Body of pancreas (tissue), 4 donors: ENCODE measurements at regions not wholly inside any gene's neighbourhood (a gene's known extent, or its start where the extent isn't known, plus 50 kb on each side); places are given as distances from the start of the nearest gene placed in this dataset.

ENCODE experiments used
- CTCF ChIP-seq, 7 experiments: fragments of 450-650 bp in 4 of 7; fragments of 200-600 bp in 3 of 7; sonication (generic) in 3 of 7; IDR thresholded peaks; one replicate each; pipeline ENCODE4 v1.5.1; 2016 to 2019; ENCODE audit warnings: antibody characterized with exemption in 7 of 7
- POLR2A ChIP-seq, 3 donors: fragments of 450-650 bp; IDR thresholded peaks; one replicate each; pipeline ENCODE4 v1.6.1; 2016; ENCODE audit warnings: antibody characterized with exemption in 3 of 3, mild to moderate bottlenecking in 2 of 3

- TF ChIP-seq POLR2A (IDR thresholded peaks at IDR 0.05) (no peak), CTCF (IDR thresholded peaks at IDR 0.05) (no peak)
These were observed 979.9 kb upstream of the GBE1 start for GRCh38 chr3:82741346-82741745.
